ENCODE measurements at regions not wholly inside any gene's neighbourhood (a gene's known extent, or its start where the extent isn't known, plus 50 kb on each side); places are given as distances from the start of the nearest gene placed in this dataset.
A peak's percentile ranks its signal among the peaks of the same experiment; 100 is the strongest.
"Not testable (repeated sequence)": the region's sequence is repeated elsewhere in the genome, so short reads cannot be mapped to it uniquely, and the experiment has no call there.

DNA sequence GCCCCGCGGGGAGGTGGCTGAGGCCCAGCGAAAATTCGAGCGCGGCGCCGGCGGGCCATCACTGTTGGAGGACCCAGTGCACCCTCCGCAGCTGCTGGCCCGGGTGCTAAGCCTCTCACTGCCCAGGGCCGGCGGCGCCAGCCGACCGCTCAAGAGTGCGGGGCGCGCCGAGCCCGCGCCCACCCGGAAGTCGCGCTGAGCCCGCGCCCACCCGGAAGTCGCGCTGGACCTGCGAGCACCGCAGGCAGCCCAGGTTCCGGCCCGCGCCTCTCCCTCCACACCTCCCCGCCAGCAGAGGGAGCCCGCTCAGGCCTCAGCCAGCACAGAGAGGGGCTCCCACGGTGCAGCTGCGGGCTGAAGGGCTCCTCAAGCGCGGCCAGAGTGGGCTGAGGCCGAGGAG, 165.5 kb upstream of the BDP1 start:
- not testable (repeated sequence) for H3K9me3 Mint-ChIP-seq, H3K4me1 Mint-ChIP-seq, H3K4me3 Mint-ChIP-seq, H3K27me3 Mint-ChIP-seq, H3K36me3 Mint-ChIP-seq, H3K27ac Mint-ChIP-seq
- DNase-seq, result peak; percentile 39

DNA sequence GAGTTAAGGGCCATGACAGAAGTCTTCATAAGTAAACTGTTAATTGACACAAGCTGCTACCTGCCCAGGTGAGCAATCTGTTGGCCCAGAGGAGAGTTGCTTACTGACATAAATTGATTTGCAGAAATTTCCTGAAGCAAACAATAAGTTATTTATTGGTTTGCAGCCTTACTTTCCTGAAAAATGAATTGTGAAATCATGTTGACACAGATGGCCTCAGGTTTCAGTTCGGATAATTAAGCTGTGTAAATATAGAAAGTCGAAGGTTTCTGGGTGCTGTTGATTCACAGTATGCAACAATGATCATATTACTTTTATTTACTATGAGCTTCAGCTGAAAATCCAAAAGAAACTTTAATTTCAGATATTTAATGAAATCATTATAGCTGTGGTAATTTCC, 164.5 kb upstream of the BDP1 start:
- not testable (repeated sequence) for H3K27me3 Mint-ChIP-seq, DNase-seq, H3K9me3 Mint-ChIP-seq, H3K4me3 Mint-ChIP-seq, H3K36me3 Mint-ChIP-seq, H3K27ac Mint-ChIP-seq, H3K4me1 Mint-ChIP-seq

Data from activated naive CD8-positive, alpha-beta T cell treated with anti-CD3 and anti-CD28 coated beads for 36 hours (primary cell).